Progenitor cell of endocrine pancreas (in vitro differentiated cells): ENCODE measurements at regions not wholly inside any gene's neighbourhood (a gene's known extent, or its start where the extent isn't known, plus 50 kb on each side); places are given as distances from the start of the nearest gene placed in this dataset.

Experiments
- DNase-seq: peaks from one replicate; pipeline ENCODE4 v3.0.0; 2021; ENCODE audit warnings: low spot score; ENCODE audit not compliant: unreplicated experiment
- H3K27ac Mint-ChIP-seq: 2 replicates; pipeline ENCODE4 v1.8.0; 2021; ENCODE audit warnings: mild to moderate bottlenecking, moderate library complexity, mixed read lengths
- H3K27me3 Mint-ChIP-seq: 2 replicates; pipeline ENCODE4 v1.8.0; 2021; ENCODE audit warnings: mixed read lengths
- H3K36me3 Mint-ChIP-seq: 2 replicates; pipeline ENCODE4 v1.8.0; 2022; ENCODE audit warnings: mixed read lengths; ENCODE audit not compliant: insufficient read depth
- H3K4me1 Mint-ChIP-seq: 2 replicates; pipeline ENCODE4 v1.8.0; 2021; ENCODE audit warnings: low read depth, mixed read lengths
- H3K4me3 Mint-ChIP-seq: 2 replicates; pipeline ENCODE4 v1.8.0; 2021; ENCODE audit warnings: low read depth, mild to moderate bottlenecking, moderate library complexity, mixed read lengths
- H3K9me3 Mint-ChIP-seq: 2 replicates; pipeline ENCODE4 v1.8.0; 2021; ENCODE audit warnings: low read depth, mixed read lengths
- CTCF ChIP-seq: fragments of 200-600 bp; sonication (generic); IDR thresholded peaks from one replicate; pipeline ENCODE4 v1.5.0; 2021; ENCODE audit warnings: antibody characterized with exemption, mild to moderate bottlenecking; ENCODE audit not compliant: unreplicated experiment

- H3K9me3 Mint-ChIP-seq = peaks cover 6% of the 10 kb centered on the region
- no peak for DNase-seq
- peaks cover 5% of the 10 kb centered on the region for H3K36me3 Mint-ChIP-seq
- H3K27ac Mint-ChIP-seq = peak overlapping the region; percentile 80
- peaks cover 32% of the 10 kb centered on the region for H3K4me1 Mint-ChIP-seq
- no peak for TF ChIP-seq CTCF
- no peaks in the 10 kb centered on the region for H3K27me3 Mint-ChIP-seq
- no peak overlapping the region for H3K4me3 Mint-ChIP-seq
These were observed 62.9 kb upstream of the ULK4 start for GRCh38 chr3:42024591-42025351.

GRCh38 chr3:42023380-42023779 is 61.5 kb upstream of the ULK4 start:
- TF ChIP-seq CTCF = no peak
- Mint-ChIP-seq H3K36me3 (peaks cover 3% of the 10 kb centered on the region), H3K4me1 (peaks cover 34% of the 10 kb centered on the region), H3K27ac (peak overlapping the region; percentile 86), H3K9me3 (peaks cover 3% of the 10 kb centered on the region), H3K4me3 (no peak overlapping the region), H3K27me3 (no peaks in the 10 kb centered on the region)
- DNase-seq = no peak

GRCh38 chr3:42022355-42022754 is 60.5 kb upstream of the ULK4 start:
- H3K36me3 Mint-ChIP-seq = no peaks in the 10 kb centered on the region
- H3K27ac Mint-ChIP-seq = no peak overlapping the region
- DNase-seq = no peak
- H3K4me1 Mint-ChIP-seq = peaks cover 32% of the 10 kb centered on the region
- H3K4me3 Mint-ChIP-seq = no peak overlapping the region
- no peak for TF ChIP-seq CTCF
- H3K9me3 Mint-ChIP-seq = no peaks in the 10 kb centered on the region
- H3K27me3 Mint-ChIP-seq = no peaks in the 10 kb centered on the region

GRCh38 chr3:42020684-42021307 is 58.9 kb upstream of the ULK4 start:
- Mint-ChIP-seq H3K4me1 (peaks cover 26% of the 10 kb centered on the region), H3K27me3 (no peaks in the 10 kb centered on the region), H3K4me3 (no peak overlapping the region), H3K27ac (no peak overlapping the region), H3K9me3 (no peaks in the 10 kb centered on the region), H3K36me3 (no peaks in the 10 kb centered on the region)
- DNase-seq = no peak
- no peak for TF ChIP-seq CTCF

- no peak for TF ChIP-seq CTCF
- Mint-ChIP-seq H3K4me1 (peaks cover 19% of the 10 kb centered on the region), H3K27ac (no peak overlapping the region), H3K4me3 (no peak overlapping the region), H3K27me3 (no peaks in the 10 kb centered on the region), H3K36me3 (no peaks in the 10 kb centered on the region), H3K9me3 (no peaks in the 10 kb centered on the region)
- DNase-seq = no peak
These were observed 58.0 kb upstream of the ULK4 start for GRCh38 chr3:42019953-42020260.
